HG02798 (cell line): ENCODE measurements at regions not wholly inside any gene's neighbourhood (a gene's known extent, or its start where the extent isn't known, plus 50 kb on each side); places are given as distances from the start of the nearest gene placed in this dataset.

Source experiments
- ATAC-seq: cut with Tn5 transposase; IDR thresholded peaks from one replicate; pipeline ENCODE4 v1.9.1; 2021; ENCODE audit warnings: mild to moderate bottlenecking; ENCODE audit not compliant: unreplicated experiment, poor library complexity

- no peak for ATAC-seq
These were observed 61.2 kb downstream of the MAGED1 start for GRCh38 chrX:51954592-51954991.

GRCh38 chrX:51955200-51955599, 61.8 kb downstream of the MAGED1 start:
- ATAC-seq, result peak; percentile 99

GRCh38 chrX:51956441-51956840, 63.0 kb downstream of the MAGED1 start:
- no peak for ATAC-seq

GRCh38 chrX:51975360-51975759, 81.9 kb downstream of the MAGED1 start:
- ATAC-seq, result no peak

- no peak for ATAC-seq
These were observed 82.4 kb downstream of the MAGED1 start for GRCh38 chrX:51975811-51976210.

GRCh38 chrX:51976503-51976902, 83.1 kb downstream of the MAGED1 start:
- no peak for ATAC-seq
